ENCODE measurements at regions not wholly inside any gene's neighbourhood (a gene's known extent, or its start where the extent isn't known, plus 50 kb on each side); places are given as distances from the start of the nearest gene placed in this dataset.

- DNase-seq: no peak
Measured at GRCh38 chr18:44090453-44090852, 590.2 kb upstream of the SETBP1 start.

GRCh38 chr18:44093253-44093652 is 587.4 kb upstream of the SETBP1 start:
- DNase-seq: no peak

GRCh38 chr18:44096016-44096415 is 584.7 kb upstream of the SETBP1 start:
- no peak for DNase-seq

GRCh38 chr18:44098551-44099098 is 582.1 kb upstream of the SETBP1 start:
- DNase-seq: no peak

GRCh38 chr18:44107187-44107586 is 573.5 kb upstream of the SETBP1 start:
- DNase-seq: no peak

GRCh38 chr18:44111337-44111736 is 569.4 kb upstream of the SETBP1 start:
- DNase-seq: no peak

GRCh38 chr18:44117821-44118220 is 562.9 kb upstream of the SETBP1 start:
- no peak for DNase-seq

GRCh38 chr18:44119607-44120006 is 561.1 kb upstream of the SETBP1 start:
- DNase-seq: no peak

GRCh38 chr18:44123743-44124142 is 556.9 kb upstream of the SETBP1 start:
- no peak for DNase-seq

GRCh38 chr18:44125446-44125845 is 555.2 kb upstream of the SETBP1 start:
- DNase-seq: no peak

- no peak for DNase-seq
Measured at GRCh38 chr18:44126598-44126997, 554.1 kb upstream of the SETBP1 start.

- DNase-seq: no peak
Measured at GRCh38 chr18:44128365-44128764, 552.3 kb upstream of the SETBP1 start.

GRCh38 chr18:44130376-44130942 is 550.2 kb upstream of the SETBP1 start:
- DNase-seq: no peak

- DNase-seq: no peak
Measured at GRCh38 chr18:44133483-44133882, 547.2 kb upstream of the SETBP1 start.

GRCh38 chr18:44134447-44134846 is 546.2 kb upstream of the SETBP1 start:
- DNase-seq: no peak

GRCh38 chr18:44135741-44136140 is 544.9 kb upstream of the SETBP1 start:
- no peak for DNase-seq

GRCh38 chr18:44136326-44136725 is 544.4 kb upstream of the SETBP1 start:
- DNase-seq: no peak

GRCh38 chr18:44143072-44143471 is 537.6 kb upstream of the SETBP1 start:
- no peak for DNase-seq

GRCh38 chr18:44149706-44150105 is 531.0 kb upstream of the SETBP1 start:
- no peak for DNase-seq

GRCh38 chr18:44153981-44154380 is 526.7 kb upstream of the SETBP1 start:
- no peak for DNase-seq

- no peak for DNase-seq
Measured at GRCh38 chr18:44156126-44156525, 524.6 kb upstream of the SETBP1 start.

- DNase-seq: no peak
Measured at GRCh38 chr18:44156776-44157335, 523.8 kb upstream of the SETBP1 start.

GRCh38 chr18:44170208-44170880 is 510.3 kb upstream of the SETBP1 start:
- no peak for DNase-seq

- DNase-seq: no peak
Measured at GRCh38 chr18:44171301-44171700, 509.4 kb upstream of the SETBP1 start.
